Left ventricle myocardium inferior (tissue), 1 donor: ENCODE measurements at regions not wholly inside any gene's neighbourhood (a gene's known extent, or its start where the extent isn't known, plus 50 kb on each side); places are given as distances from the start of the nearest gene placed in this dataset.

Experiments used
- DNase-seq: peaks from one replicate; pipeline ENCODE4 v3.0.0-alpha.2; 2020
- H3K27ac ChIP-seq: fragments of 200-600 bp; replicated peaks from 2 replicates; pipeline ENCODE4 v1.8.0; 2021
- H3K27me3 ChIP-seq: fragments of 200-600 bp; 2 replicates; pipeline ENCODE4 v1.8.0; 2021; ENCODE audit warnings: low read depth
- H3K36me3 ChIP-seq: fragments of 200-600 bp; 2 replicates; pipeline ENCODE4 v1.8.0; 2021
- H3K4me1 ChIP-seq: fragments of 200-600 bp; 2 replicates; pipeline ENCODE4 v1.8.0; 2021
- H3K4me3 ChIP-seq: fragments of 200-600 bp; 2 replicates; pipeline ENCODE4 v1.8.0; 2021; ENCODE audit warnings: mild to moderate bottlenecking, moderate library complexity
- H3K9me3 ChIP-seq: fragments of 200-600 bp; replicated peaks from 2 replicates; pipeline ENCODE4 v1.8.0; 2021
- intact Hi-C: fragments of 100-400 bp; cut with micrococcal nuclease; formaldehyde crosslinking; loops from one replicate; pipeline ENCODE4 v1.11.0; 2022
- TF ChIP-seq, protein P1 (sequence below): fragments of 200-600 bp; IDR thresholded peaks from 2 replicates; pipeline ENCODE4 v1.8.0; 2021; ENCODE audit warnings: antibody characterized with exemption, mild to moderate bottlenecking, borderline replicate concordance
- donor health status: DM: no; HTN: yes; CAD: no; lungs with severe emphysema.

DNA sequence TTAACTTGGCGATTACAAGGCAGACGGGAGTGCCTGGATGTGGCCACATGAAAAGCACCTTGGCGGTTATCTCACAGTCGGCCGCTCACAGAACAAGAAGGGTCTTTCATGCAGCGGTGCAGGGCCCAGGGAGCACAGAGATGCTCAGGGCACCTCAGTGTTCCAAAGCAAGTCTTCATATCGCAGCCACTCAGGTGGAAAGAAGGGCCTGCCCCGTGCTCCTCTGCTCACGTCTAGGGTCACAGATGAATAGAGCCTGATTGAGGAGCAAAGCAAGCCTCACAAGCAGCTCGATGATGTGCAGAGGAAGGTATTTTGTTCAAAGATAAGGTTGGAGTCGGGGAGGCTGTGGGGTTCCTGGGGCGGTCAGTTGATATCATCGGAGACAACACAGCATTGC is 297.8 kb downstream of the WDR11 start:
- intact Hi-C loops: no loop called here
- H3K4me3 ChIP-seq: no peak overlapping the region
- DNase-seq: no peak
- H3K27ac ChIP-seq: no peak overlapping the region
- peaks cover 29% of the 10 kb centered on the region for H3K9me3 ChIP-seq
- TF ChIP-seq, protein P1, sequence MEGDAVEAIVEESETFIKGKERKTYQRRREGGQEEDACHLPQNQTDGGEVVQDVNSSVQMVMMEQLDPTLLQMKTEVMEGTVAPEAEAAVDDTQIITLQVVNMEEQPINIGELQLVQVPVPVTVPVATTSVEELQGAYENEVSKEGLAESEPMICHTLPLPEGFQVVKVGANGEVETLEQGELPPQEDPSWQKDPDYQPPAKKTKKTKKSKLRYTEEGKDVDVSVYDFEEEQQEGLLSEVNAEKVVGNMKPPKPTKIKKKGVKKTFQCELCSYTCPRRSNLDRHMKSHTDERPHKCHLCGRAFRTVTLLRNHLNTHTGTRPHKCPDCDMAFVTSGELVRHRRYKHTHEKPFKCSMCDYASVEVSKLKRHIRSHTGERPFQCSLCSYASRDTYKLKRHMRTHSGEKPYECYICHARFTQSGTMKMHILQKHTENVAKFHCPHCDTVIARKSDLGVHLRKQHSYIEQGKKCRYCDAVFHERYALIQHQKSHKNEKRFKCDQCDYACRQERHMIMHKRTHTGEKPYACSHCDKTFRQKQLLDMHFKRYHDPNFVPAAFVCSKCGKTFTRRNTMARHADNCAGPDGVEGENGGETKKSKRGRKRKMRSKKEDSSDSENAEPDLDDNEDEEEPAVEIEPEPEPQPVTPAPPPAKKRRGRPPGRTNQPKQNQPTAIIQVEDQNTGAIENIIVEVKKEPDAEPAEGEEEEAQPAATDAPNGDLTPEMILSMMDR: no peak
- H3K4me1 ChIP-seq: no peaks in the 10 kb centered on the region
- peaks cover 30% of the 10 kb centered on the region for H3K27me3 ChIP-seq
- no peaks in the 10 kb centered on the region for H3K36me3 ChIP-seq

DNA sequence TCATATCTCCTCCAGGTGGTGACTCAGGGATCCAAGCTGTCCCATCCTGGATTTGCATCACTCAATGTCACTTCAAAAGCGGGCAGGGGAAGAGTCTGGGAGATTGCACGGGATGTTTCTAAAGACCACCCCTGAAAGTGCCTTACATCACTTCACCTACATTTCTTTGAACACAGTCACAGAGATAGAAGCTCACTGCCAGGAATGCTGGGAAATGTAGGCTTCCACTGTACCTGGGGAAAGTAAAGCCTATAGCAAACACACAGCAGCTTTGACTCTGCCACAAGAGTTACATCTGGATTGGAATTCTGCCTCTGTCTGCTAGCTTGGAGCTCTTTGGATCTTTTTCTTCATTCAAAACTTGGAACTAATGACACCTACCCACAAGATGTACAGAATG is 300.9 kb downstream of the WDR11 start:
- intact Hi-C loops: no loop called here
- Histone ChIP-seq H3K4me1 (no peaks in the 10 kb centered on the region), H3K27ac (no peak overlapping the region), H3K4me3 (no peak overlapping the region), H3K27me3 (peaks cover 46% of the 10 kb centered on the region), H3K9me3 (peaks cover 3% of the 10 kb centered on the region), H3K36me3 (no peaks in the 10 kb centered on the region)
- TF ChIP-seq, protein P1: no peak
- no peak for DNase-seq

DNA sequence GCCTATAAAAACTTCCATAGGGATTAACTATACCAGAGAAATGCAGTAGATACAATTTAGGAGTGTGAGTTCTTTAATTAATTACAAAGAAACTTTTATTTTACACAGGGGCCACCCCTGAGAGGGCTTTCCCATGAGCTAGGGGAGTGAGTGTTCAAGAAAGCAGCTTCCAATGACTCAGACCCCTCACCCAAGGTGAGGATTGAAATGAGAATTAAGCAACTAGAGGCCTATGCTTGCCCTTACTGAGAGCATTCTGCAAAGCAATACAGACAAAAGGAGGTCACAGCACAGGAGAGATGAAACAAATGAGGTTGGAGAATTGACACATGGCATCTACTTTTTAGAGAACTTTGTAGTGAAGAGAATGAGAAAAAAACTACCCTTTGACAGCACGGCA is 301.8 kb downstream of the WDR11 start:
- intact Hi-C loops: no loop called here
- DNase-seq: no peak
- H3K27ac ChIP-seq: no peak overlapping the region
- no peak overlapping the region for H3K4me3 ChIP-seq
- no peaks in the 10 kb centered on the region for H3K4me1 ChIP-seq
- H3K36me3 ChIP-seq: no peaks in the 10 kb centered on the region
- peaks cover 44% of the 10 kb centered on the region for H3K27me3 ChIP-seq
- H3K9me3 ChIP-seq: peaks cover 9% of the 10 kb centered on the region
- TF ChIP-seq, protein P1: no peak

DNA sequence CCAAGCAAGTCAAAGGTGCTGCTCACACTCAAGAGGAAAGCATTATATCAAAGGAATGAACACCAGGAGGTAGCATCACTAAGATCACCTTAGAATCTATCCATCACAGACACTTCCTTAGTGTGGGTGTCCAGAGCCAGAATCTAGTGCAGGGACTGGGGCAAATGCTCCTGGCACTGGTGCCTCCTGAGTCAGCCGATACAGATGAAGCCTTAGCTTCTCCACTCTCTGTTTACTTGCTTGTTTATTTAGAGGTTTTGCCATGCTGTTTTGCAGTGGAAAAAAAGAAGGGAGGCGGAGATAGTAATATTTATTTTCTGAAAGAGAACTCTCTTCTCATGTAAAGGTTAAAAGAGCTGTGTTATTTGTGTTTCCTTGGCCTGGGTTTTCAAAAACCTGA is 303.1 kb downstream of the WDR11 start:
- Histone ChIP-seq H3K4me3 (no peak overlapping the region), H3K27ac (no peak overlapping the region), H3K4me1 (no peaks in the 10 kb centered on the region), H3K36me3 (no peaks in the 10 kb centered on the region), H3K9me3 (peaks cover 9% of the 10 kb centered on the region), H3K27me3 (peaks cover 30% of the 10 kb centered on the region)
- DNase-seq: no peak
- TF ChIP-seq, protein P1: no peak
- intact Hi-C loops: no loop called here

GRCh38 chr10:121154846-121155245 is 303.7 kb downstream of the WDR11 start:
- intact Hi-C loops: no loop called here

More at GRCh38 chr10:121154846-121155245, 303.7 kb downstream of the WDR11 start:
- Histone ChIP-seq H3K4me1 (no peaks in the 10 kb centered on the region), H3K36me3 (no peaks in the 10 kb centered on the region), H3K9me3 (peaks cover 9% of the 10 kb centered on the region), H3K27ac (no peak overlapping the region), H3K27me3 (peaks cover 28% of the 10 kb centered on the region), H3K4me3 (no peak overlapping the region)
- TF ChIP-seq, protein P1: no peak
- no peak for DNase-seq
